GM12872 (cell line): ENCODE measurements at regions not wholly inside any gene's neighbourhood (a gene's known extent, or its start where the extent isn't known, plus 50 kb on each side); places are given as distances from the start of the nearest gene placed in this dataset.

ENCODE experiments used
- TF ChIP-seq, protein P1 (sequence below): IDR thresholded peaks from 3 replicates; pipeline ENCODE4 v1.5.1; 2011; ENCODE audit warnings: low read depth, mild to moderate bottlenecking, low read length, moderate library complexity; ENCODE audit not compliant: insufficient read depth

DNA sequence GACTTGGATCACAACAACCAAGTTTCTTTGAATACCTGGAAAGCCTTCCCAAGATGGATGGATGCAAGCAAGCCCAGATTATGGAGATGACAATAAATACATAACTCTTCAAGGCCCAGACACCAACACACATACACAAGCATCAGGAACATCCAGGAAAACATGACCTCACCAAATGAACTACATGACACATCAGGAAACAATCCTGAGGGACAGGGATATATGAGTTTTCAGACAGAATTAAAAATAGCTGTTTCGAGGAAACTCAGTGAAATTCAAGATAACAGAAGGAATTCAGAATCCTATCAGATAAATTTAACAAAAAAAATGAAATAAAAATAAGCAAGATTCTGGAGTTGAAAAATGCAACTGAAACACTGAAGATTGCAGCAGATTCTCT lies 659.4 kb downstream of the METTL15 start:
- TF ChIP-seq, protein P1, sequence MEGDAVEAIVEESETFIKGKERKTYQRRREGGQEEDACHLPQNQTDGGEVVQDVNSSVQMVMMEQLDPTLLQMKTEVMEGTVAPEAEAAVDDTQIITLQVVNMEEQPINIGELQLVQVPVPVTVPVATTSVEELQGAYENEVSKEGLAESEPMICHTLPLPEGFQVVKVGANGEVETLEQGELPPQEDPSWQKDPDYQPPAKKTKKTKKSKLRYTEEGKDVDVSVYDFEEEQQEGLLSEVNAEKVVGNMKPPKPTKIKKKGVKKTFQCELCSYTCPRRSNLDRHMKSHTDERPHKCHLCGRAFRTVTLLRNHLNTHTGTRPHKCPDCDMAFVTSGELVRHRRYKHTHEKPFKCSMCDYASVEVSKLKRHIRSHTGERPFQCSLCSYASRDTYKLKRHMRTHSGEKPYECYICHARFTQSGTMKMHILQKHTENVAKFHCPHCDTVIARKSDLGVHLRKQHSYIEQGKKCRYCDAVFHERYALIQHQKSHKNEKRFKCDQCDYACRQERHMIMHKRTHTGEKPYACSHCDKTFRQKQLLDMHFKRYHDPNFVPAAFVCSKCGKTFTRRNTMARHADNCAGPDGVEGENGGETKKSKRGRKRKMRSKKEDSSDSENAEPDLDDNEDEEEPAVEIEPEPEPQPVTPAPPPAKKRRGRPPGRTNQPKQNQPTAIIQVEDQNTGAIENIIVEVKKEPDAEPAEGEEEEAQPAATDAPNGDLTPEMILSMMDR: no peak

DNA sequence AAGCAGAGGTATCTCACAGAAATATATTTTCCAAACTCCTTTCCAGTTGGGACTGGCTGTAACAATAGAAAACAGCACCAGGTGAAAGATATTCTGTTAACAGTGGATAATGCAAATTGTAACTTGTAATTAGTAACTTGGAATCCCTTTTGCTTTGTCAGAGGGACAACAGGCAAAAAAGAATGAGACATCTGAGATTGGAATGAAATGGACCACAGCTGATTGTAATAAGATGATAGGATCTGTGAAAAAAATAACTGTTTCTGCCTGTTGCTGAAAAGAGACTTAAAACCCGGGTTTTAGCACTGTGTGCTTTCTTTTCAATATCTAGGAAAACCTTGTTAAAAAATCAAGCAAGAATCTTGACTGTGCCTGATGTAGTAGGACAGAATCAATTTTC lies 655.7 kb downstream of the METTL15 start:
- TF ChIP-seq, protein P1: no peak

DNA sequence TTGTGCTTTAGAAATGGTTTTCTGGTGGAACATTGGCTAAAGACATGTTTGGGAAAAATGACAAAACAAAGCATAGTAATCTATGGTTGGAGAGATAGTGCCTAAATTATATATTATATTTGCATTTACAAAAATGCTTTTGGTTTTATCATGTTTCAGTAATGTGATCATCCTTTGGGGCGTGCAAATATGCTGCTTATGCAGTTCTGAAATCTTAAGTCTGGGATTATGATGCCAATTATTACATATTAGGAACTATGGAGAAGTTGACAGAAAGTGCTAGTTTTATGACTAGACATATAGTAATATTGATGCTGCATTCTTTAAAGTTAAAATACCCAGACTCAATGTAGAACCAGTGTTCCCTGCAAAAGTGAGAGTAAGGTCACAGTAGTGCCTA lies 655.0 kb downstream of the METTL15 start:
- TF ChIP-seq, protein P1: no peak

DNA sequence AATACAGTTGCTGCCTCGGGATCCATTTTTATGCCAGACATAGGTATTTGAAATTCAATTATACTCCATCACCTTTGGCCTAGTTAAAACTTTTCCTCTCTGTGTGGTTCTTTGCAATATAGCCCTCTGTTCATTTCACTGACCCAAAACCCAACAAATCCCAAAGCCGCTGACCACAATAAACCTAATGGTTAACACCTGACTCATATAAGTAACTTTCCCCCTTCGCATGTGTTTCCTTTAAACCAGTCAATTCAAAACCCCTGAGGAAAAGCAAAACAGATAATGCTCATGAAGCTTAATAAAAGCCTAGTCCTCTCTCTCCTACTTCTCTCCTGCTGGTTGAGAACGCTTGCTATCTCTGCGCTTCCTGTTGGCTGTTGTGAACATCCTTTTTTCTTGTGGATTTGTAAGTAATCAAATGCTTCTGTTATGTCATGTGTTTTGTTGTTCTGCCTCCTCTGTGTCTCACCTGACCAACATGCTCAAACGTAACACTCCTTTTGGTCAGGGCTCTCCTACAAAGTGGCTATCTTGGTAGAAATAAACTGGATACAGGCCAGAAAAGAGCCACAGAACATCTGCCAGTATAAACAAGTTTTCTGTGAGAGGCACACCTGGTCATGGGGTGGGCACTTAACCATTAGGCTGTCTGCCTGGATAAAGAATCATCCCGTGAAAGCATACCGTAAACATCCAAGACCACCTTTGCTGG lies 652.6 kb downstream of the METTL15 start:
- TF ChIP-seq, protein P1: no peak

DNA sequence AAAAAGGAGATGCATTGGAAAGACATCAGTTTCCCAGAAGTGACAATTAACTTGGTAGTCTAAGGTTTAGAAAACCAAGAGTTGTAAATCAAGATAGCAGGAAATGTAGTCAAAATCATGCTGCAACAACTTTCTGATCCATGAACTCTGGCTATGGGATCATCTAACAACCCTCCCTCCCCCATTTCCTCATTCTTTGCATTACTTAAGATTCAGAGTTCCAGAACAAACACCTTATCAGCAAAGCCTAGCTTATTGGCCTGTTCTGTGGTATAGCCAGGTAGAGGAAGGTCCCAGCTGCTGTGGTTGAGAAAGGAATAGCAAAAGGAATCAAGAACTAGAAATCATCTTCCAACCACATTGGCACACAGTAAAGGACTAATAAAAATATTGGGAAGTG lies 651.1 kb downstream of the METTL15 start:
- TF ChIP-seq, protein P1: no peak

DNA sequence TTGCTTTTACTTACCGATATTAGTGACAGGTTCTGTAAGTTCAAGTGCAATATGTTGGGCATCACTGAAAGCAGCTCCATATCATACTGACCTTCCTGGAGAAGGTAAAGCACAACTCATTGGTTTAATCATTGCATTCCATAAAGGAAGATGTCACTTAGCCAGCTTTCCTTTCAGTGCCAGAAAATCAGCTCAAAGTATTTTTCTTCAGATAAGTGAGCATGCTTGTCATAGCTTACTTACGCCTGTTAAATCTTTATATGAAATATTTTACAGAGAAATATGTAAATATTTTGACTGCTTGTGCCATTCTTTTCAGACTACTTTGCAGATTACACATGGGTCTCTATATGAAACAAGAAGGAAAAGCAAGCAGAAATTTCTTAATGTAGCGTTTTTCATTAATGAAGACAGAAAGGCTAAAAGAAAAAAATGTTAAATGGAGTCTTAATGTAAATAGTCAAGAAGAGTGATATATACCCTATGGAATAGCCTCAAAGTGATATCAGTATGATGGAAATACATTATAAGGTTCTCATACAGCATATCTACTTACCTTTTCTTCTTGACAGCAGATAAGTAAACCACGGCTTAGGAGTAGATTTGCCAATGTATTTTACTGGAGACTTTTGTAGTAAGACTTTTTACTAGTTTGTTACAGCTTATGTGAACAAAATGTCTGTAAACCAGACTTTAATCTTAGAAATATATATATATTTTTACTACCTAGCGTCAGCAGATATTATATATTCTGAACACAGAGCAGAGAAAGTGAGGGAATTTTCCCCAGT lies 649.7 kb downstream of the METTL15 start:
- TF ChIP-seq, protein P1: no peak

DNA sequence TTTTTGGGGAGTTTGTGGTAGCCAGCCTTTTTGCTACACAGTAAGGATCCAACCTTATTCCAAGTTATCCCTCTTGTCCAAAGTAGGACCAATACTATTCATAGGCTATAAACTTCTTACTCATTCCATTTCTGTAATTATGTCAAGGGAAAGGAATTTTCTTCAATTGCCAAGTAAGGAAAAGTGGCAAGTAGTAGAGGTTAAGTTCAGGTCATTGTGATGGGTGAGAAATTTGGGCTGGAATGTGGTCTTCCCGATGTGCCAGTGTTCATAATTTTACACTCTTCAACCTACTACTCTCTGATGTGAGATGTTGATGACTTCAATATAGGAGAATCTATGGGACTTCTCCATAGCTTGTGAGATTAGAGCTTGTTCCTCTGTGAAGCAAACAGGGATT lies 648.8 kb downstream of the METTL15 start:
- TF ChIP-seq, protein P1: no peak
